HG02623 (cell line): ENCODE measurements at regions not wholly inside any gene's neighbourhood (a gene's known extent, or its start where the extent isn't known, plus 50 kb on each side); places are given as distances from the start of the nearest gene placed in this dataset.

Source experiments
- ATAC-seq: cut with Tn5 transposase; IDR thresholded peaks from one replicate; pipeline ENCODE4 v1.9.1; 2021; ENCODE audit warnings: moderate library complexity; ENCODE audit not compliant: unreplicated experiment

DNA sequence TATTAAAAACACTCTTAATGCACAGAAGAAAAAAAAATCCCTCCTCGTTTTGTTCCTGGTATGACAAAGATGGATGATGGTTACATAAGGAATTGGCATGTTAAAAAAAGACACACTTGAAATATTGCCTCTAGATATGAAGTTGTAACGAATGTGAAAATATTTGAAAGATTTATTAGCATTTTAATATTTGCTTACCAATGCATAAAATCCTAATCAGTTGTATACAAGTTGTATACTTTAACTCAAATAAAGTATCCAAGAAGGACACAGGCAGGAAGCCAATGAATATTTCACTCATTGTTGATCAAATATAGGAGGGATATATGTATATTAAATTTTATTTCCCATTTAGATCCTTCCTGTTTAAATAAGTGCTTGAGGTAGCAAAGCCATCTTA is 850.8 kb upstream of the RBFOX1 start:
- ATAC-seq, result no peak

DNA sequence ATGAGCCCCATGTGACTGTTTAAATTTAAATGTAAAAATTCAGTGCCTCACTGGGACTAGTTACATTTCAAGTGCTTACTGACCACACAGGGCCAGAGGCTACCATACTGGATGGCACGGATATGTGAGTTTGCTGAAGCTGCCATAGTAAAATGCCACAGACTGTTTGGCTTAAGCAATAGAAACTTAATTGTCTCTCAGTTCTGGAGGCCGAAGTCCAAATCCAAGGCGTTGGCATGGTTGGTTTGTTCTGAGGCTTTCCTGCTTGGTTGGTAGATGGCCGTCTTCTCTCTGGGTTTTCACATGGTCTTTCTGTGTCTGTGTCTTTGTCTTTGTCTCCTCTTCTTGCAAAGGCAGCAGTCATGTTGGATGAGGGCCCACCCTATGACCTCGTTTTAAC is 878.9 kb upstream of the RBFOX1 start:
- ATAC-seq, result no peak

GRCh38 chr16:6447021-6447790 is 885.4 kb upstream of the RBFOX1 start:
- no peak for ATAC-seq

- no peak for ATAC-seq
These were observed 886.3 kb upstream of the RBFOX1 start for GRCh38 chr16:6446370-6446769.

- ATAC-seq, result no peak
These were observed 893.5 kb upstream of the RBFOX1 start for GRCh38 chr16:6439129-6439528.

DNA sequence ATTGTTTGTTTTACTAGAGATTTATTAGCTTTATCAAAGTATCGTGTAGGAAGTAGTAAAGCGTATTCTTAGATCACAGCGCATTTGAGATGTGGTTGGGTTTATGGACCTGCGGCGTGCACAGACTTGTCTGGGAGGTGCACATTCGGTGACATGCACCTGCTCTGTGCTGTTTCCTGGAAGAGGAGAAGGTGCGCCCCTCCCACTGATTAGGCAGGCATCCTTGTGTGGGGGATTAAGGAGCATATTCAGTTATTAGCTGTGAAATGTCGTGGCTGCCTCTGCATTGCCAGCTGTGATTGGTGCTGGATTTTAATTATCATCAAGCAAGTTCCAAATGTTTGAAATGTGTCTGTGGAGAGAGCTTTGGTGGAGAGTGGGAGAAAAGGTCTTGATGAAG is 903.8 kb upstream of the RBFOX1 start:
- ATAC-seq, result no peak

- no peak for ATAC-seq
These were observed 905.0 kb upstream of the RBFOX1 start for GRCh38 chr16:6427621-6428020.

- ATAC-seq, result no peak
These were observed 925.0 kb upstream of the RBFOX1 start for GRCh38 chr16:6407596-6407995.

- ATAC-seq, result no peak
These were observed 926.6 kb upstream of the RBFOX1 start for GRCh38 chr16:6406028-6406427.

- ATAC-seq, result no peak
These were observed 949.7 kb upstream of the RBFOX1 start for GRCh38 chr16:6382924-6383459.

GRCh38 chr16:6381896-6382295 is 950.7 kb upstream of the RBFOX1 start:
- ATAC-seq, result no peak

GRCh38 chr16:6377956-6378355 is 954.7 kb upstream of the RBFOX1 start:
- no peak for ATAC-seq

DNA sequence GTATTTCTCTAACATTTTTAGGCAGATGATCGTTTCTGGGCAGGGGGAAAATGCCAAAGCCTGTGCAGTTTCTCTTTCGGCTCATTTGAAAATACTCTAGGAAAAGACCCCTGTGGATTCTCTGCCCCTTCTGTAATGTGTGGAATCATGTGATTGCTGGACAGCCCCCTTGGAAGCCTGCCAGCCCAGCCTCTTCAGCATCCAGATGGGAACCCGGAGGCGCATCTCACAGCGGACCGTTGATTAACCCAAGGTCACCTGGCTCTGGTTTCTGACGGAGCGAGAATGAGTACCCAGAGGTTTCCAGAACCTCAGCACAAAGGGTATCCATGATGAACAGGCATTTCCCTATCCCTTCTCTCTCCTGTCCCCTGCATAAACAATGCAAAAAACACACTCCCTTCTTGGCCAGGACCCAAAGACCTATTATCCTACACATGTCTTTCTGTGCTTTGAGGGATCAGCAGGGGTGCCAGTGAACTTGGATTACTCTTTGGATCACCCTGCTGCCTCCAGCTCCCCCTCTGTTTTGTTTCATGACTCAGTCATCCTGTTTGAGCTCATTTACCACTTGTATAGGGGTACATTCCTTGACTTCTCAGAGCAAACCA is 957.1 kb upstream of the RBFOX1 start:
- no peak for ATAC-seq

DNA sequence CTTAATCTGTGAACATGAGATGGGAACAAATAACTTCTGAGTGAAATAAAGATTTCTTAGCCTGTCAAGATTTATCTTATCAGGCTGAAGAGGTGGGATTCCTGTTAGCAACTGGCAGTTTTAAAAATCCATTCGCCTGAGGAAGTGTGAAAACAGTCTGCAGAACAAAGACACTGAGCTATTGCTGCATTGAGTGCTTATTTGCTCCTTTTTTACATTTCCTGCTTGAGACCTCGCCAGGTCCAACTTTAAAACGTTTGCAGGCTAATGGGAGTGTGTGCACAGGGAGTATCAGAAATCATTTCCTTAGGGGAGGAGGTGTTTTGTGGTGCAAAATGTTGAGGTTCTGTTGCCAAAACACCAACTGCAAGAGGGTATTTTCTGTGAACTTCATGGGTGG is 957.8 kb upstream of the RBFOX1 start:
- ATAC-seq, result no peak

DNA sequence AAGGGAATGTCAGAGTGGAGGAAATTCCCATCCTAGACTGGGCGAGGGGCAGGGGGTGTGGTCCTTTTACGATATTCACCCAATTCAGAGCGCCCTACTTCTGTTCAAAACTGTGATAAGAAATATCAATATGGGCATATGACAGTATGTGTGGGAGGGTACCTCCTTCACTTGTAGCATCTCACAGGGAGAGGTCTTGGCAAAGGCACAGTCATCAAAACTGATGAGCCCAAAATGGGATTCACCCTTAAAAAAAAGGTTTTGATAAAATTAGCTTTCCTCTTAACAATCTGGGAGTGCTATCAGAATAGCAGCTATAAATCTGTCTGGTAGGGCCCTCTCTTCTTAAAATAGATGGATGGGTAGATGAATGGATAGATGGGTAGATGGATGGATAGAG is 967.8 kb upstream of the RBFOX1 start:
- ATAC-seq, result no peak

DNA sequence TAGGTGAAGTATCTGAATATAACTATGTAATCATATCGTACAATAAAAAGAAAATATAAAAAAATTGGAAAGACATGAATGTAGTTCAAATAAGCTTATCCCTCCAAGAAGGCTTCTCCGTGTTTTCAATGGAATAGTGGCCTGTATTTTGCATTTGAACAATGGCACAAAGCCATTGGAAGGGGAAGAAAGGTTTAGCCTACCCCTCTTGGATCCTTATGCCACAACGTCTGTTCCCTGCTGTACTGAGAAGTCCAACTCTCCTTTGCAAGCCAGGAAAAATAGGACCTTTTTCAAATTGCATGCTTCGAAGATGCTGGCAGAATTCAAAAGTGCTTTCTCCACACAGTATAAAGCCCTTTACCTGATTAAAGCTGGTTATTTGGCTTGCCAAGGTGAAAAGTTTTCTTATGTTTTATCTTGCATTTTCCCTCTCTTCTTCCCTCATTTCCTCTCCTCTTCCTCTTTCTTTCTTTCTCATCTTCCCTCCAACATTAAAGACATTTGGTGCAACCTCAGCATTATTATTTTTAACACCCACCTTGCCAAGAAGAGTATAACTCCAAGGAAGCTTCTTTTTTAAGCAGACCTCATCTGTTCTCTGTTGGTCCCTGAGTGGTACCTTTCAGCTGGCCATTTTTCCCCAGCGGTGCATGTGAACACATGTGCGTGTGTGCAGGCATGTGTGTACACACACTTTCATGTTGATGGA is 968.6 kb upstream of the RBFOX1 start:
- no peak for ATAC-seq

DNA sequence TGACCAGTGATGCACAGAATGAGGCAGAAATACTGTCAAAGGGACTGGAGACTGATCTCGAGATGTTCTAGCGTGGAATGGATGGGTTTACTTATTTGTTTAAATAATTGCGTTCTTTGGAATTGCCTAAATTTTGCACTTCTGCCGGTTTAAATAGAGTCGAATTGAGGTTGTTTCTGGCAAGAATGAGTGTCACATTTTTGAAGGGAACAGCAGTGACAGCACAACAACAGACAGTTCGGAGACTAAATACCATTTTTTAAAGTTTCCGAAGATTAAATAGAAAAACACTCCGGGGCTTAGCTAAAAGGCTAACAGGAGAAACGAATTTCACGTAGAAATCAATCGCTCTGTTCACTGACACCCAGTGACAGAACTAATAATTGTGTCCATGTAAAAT is 969.2 kb upstream of the RBFOX1 start:
- no peak for ATAC-seq

DNA sequence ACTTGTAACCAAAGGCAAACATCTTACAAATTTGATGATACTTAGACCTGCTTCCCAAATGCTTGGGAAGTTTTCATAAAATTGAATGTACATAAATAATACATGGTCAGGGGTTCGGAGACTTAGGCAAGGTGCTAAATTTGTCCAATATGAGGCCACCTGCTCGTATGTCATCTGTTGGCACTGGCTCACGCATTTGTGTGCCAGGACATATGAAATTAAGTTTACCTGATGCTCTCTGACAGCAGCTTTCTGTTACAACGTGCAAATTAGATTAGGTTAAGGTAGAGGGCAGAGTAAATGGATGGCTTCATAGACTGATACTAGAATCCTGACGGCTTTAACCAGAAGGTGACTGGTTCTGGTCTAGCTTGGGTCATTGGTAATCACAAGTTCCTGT is 970.3 kb upstream of the RBFOX1 start:
- no peak for ATAC-seq

GRCh38 chr16:6360641-6361040 is 972.0 kb upstream of the RBFOX1 start:
- ATAC-seq, result no peak

DNA sequence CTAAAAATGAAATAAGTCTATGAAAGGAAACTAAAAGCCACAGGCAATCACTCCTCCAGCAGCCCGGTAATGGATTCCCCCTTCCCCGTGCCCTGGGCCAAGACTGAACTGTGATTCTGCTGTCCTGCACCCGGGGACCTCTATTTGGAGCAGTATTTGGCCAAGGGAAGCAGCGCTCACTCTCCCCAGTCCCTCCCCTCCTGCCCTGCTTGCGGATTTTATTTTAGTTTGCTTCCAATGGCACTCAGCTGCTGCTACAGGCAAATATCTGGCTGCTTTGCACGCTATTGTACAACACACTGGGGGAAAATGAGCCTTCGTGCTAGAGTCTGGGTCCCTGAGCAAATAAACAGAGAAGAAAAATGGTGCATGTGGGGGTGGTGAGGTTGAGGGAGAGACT is 975.7 kb upstream of the RBFOX1 start:
- no peak for ATAC-seq

GRCh38 chr16:6349725-6350124 is 982.9 kb upstream of the RBFOX1 start:
- ATAC-seq, result no peak

DNA sequence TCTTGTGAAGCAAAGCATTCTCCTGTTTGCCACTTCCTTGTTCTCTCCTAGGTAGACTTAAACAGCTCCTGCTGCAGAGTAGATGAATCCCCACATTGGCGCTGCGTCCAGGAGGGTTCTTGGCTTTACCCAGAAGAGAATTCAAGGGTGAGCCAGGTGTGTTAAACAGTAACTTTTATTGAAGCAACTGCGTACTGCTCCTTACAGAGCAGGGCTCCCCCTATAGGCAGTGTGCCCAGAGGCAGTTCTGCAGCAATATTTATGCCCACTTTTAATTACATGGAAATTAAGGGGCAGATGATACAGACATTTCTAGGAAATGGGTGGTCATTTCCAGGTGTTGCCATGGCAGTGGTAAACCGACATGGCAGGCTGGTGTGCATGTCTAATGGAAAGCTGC is 987.6 kb upstream of the RBFOX1 start:
- ATAC-seq, result no peak
